Naive thymus-derived CD8-positive, alpha-beta T cell (primary cell): ENCODE measurements at regions not wholly inside any gene's neighbourhood (a gene's known extent, or its start where the extent isn't known, plus 50 kb on each side); places are given as distances from the start of the nearest gene placed in this dataset.
"Not testable (repeated sequence)": the region's sequence is repeated elsewhere in the genome, so short reads cannot be mapped to it uniquely, and the experiment has no call there.

Source experiments
- ATAC-seq, 2 donors: fragments of 150-1000 bp; cut with Tn5 transposase in 1 of 2; sonication (Bioruptor Pico), chemical (Tn5 transposase) in 1 of 2; 1 replicate in 1 of 2; 2 replicates in 1 of 2; pipeline ENCODE4 v1.10.0; 2021; ENCODE audit warnings: mild to moderate bottlenecking in 2 of 2, moderate library complexity in 2 of 2
- POLR2A ChIA-PET: fragments of 350-600 bp; sonication (Branson Sonifier 250); formaldehyde crosslinking; loops from one replicate; lab custom pipeline; 2021; ENCODE audit warnings: antibody characterized with exemption; lab: Charles Lee
- DNase-seq, 10 donors: peaks; one replicate each; pipeline versions ENCODE4 v3.0.0 to v3.0.0-alpha.2; 2020 to 2022
- H3K27ac Mint-ChIP-seq, 10 donors: one replicate each; pipeline ENCODE4 v1.8.0; 2020 to 2022; ENCODE audit warnings: mild to moderate bottlenecking in 10 of 10, mixed read lengths in 10 of 10, moderate library complexity in 4 of 10, inconsistent platforms in 1 of 10
- H3K27me3 Mint-ChIP-seq, 5 donors: one replicate each; pipeline ENCODE4 v1.8.0; 2021 to 2022; ENCODE audit warnings: mixed read lengths in 5 of 5
- H3K36me3 Mint-ChIP-seq, 3 donors: one replicate each; pipeline ENCODE4 v1.8.0; 2020 to 2022; ENCODE audit warnings: mixed read lengths in 3 of 3, mild to moderate bottlenecking in 2 of 3, inconsistent platforms in 1 of 3
- H3K4me1 Mint-ChIP-seq, 4 donors: one replicate each; pipeline ENCODE4 v1.8.0; 2021 to 2022; ENCODE audit warnings: mixed read lengths in 4 of 4
- H3K4me3 Mint-ChIP-seq, 10 donors: one replicate each; pipeline ENCODE4 v1.8.0; 2020 to 2022; ENCODE audit warnings: mild to moderate bottlenecking in 10 of 10, mixed read lengths in 10 of 10, moderate library complexity in 6 of 10, inconsistent platforms in 1 of 10
- H3K9me3 Mint-ChIP-seq, 9 donors: one replicate each; pipeline ENCODE4 v1.8.0; 2020 to 2022; ENCODE audit warnings: mixed read lengths in 9 of 9, mild to moderate bottlenecking in 3 of 9, inconsistent platforms in 1 of 9, moderate library complexity in 1 of 9

GRCh38 chr20:51277961-51278360 lies 255.1 kb upstream of the KCNG1 start:
- Mint-ChIP-seq H3K27ac (no peak overlapping the region), H3K9me3 (peaks cover 0 to 6% (median 0%) of the 10 kb centered on the region in 9 donors), H3K36me3 (peaks cover 0 to 2% (median 0%) of the 10 kb centered on the region in 3 donors), H3K4me1 (peaks cover 0 to 5% (median 2%) of the 10 kb centered on the region in 4 donors), H3K4me3 (no peak overlapping the region), H3K27me3 (peaks cover 5 to 52% (median 30%) of the 10 kb centered on the region in 5 donors)
- ATAC-seq (no peak), DNase-seq (no peak)
- POLR2A ChIA-PET = no interaction called here

GRCh38 chr20:51276296-51276695 lies 253.4 kb upstream of the KCNG1 start:
- no peak overlapping the region for H3K27ac Mint-ChIP-seq
- DNase-seq = no peak
- H3K4me1 Mint-ChIP-seq = peaks cover 0 to 5% (median 2%) of the 10 kb centered on the region in 4 donors
- peaks cover 5 to 67% (median 32%) of the 10 kb centered on the region in 5 donors for H3K27me3 Mint-ChIP-seq
- no peak for ATAC-seq
- no peaks in the 10 kb centered on the region for H3K36me3 Mint-ChIP-seq
- POLR2A ChIA-PET = no interaction called here
- peaks cover 0 to 6% (median 0%) of the 10 kb centered on the region in 9 donors for H3K9me3 Mint-ChIP-seq
- no peak overlapping the region for H3K4me3 Mint-ChIP-seq

GRCh38 chr20:51275826-51276225 lies 252.9 kb upstream of the KCNG1 start:
- ATAC-seq (no peak), DNase-seq (no peak)
- Mint-ChIP-seq H3K9me3 (peaks cover 0 to 6% (median 0%) of the 10 kb centered on the region in 9 donors), H3K4me1 (peaks cover 0 to 5% (median 2%) of the 10 kb centered on the region in 4 donors), H3K27me3 (peaks cover 5 to 72% (median 32%) of the 10 kb centered on the region in 5 donors), H3K36me3 (no peaks in the 10 kb centered on the region), H3K4me3 (no peak overlapping the region), H3K27ac (no peak overlapping the region)
- POLR2A ChIA-PET = no interaction called here

GRCh38 chr20:51275181-51275580 lies 252.3 kb upstream of the KCNG1 start:
- peaks cover 0 to 11% (median 0%) of the 10 kb centered on the region in 9 donors for H3K9me3 Mint-ChIP-seq
- H3K4me1 Mint-ChIP-seq = peaks cover 0 to 5% (median 2%) of the 10 kb centered on the region in 4 donors
- DNase-seq = no peak
- H3K36me3 Mint-ChIP-seq = peaks cover 0 to 5% (median 0%) of the 10 kb centered on the region in 3 donors
- POLR2A ChIA-PET = no interaction called here
- peaks cover 5 to 78% (median 35%) of the 10 kb centered on the region in 5 donors for H3K27me3 Mint-ChIP-seq
- ATAC-seq = no peak
- no peak overlapping the region for H3K27ac Mint-ChIP-seq
- H3K4me3 Mint-ChIP-seq = no peak overlapping the region

DNA sequence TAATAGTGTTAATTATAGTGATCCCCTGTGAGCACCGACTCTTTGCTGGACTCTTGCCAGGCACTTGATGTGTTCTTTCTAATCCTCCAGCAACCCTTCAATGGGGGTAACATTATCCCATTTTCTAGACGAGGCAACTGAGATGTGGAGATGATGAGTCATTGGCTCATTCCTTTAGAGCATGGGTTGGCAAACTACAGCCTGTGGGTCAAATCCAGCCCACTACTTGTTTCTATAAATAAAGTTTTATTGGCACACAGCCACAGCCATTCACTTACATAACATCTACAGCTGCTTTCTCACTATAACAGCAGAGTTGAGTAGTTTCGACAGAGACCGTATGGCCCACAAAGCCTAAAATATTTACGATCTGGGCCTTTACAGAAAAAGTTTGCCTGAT lies 249.5 kb upstream of the KCNG1 start:
- Mint-ChIP-seq H3K27ac (no peak overlapping the region), H3K4me1 (peaks cover 0 to 5% (median 2%) of the 10 kb centered on the region in 4 donors), H3K9me3 (peaks cover 0 to 23% (median 3%) of the 10 kb centered on the region in 9 donors), H3K4me3 (no peak overlapping the region), H3K27me3 (peaks cover 7 to 56% (median 21%) of the 10 kb centered on the region in 5 donors), H3K36me3 (peaks cover 0 to 11% (median 0%) of the 10 kb centered on the region in 3 donors)
- ATAC-seq (no peak), DNase-seq (no peak)
- POLR2A ChIA-PET = no interaction called here

DNA sequence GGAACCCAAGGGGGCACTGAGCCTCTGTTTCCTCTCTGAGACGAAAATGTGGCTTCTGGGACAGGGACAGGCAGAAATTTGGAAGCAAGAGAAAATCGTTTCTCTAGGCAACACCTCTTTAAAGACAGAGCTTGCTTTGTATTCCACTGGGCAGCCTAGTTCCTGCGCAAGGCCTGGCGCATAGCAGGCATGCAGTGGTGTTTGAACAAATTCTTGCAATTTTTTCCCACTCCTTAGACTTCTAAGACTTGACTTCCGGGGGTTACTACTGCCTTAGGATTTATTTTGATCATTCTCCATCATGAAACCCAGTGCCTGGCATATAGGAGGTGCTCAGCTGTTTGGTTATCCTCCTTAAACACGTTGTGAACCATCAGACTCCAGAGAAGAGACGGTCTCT lies 249.0 kb upstream of the KCNG1 start:
- no peak overlapping the region for H3K27ac Mint-ChIP-seq
- no peak for ATAC-seq
- H3K4me3 Mint-ChIP-seq = no peak overlapping the region
- peaks cover 0 to 11% (median 0%) of the 10 kb centered on the region in 3 donors for H3K36me3 Mint-ChIP-seq
- H3K4me1 Mint-ChIP-seq = peaks cover 0 to 5% (median 2%) of the 10 kb centered on the region in 4 donors
- peaks cover 7 to 51% (median 21%) of the 10 kb centered on the region in 5 donors for H3K27me3 Mint-ChIP-seq
- peaks cover 0 to 23% (median 3%) of the 10 kb centered on the region in 9 donors for H3K9me3 Mint-ChIP-seq
- DNase-seq = no peak
- POLR2A ChIA-PET = no interaction called here

- POLR2A ChIA-PET, H3K4me3 Mint-ChIP-seq, ATAC-seq, H3K4me1 Mint-ChIP-seq, DNase-seq, H3K27ac Mint-ChIP-seq: not testable (repeated sequence)
- Mint-ChIP-seq H3K36me3 (peaks cover 0 to 11% (median 0%) of the 10 kb centered on the region in 3 donors), H3K9me3 (peaks cover 0 to 29% (median 5%) of the 10 kb centered on the region in 9 donors), H3K27me3 (peaks cover 7 to 50% (median 26%) of the 10 kb centered on the region in 5 donors)
Measured at GRCh38 chr20:51271289-51271688, 248.4 kb upstream of the KCNG1 start.

- peaks cover 6 to 44% (median 17%) of the 10 kb centered on the region in 5 donors for H3K27me3 Mint-ChIP-seq
Measured at GRCh38 chr20:51269671-51270070, 246.8 kb upstream of the KCNG1 start.

DNA sequence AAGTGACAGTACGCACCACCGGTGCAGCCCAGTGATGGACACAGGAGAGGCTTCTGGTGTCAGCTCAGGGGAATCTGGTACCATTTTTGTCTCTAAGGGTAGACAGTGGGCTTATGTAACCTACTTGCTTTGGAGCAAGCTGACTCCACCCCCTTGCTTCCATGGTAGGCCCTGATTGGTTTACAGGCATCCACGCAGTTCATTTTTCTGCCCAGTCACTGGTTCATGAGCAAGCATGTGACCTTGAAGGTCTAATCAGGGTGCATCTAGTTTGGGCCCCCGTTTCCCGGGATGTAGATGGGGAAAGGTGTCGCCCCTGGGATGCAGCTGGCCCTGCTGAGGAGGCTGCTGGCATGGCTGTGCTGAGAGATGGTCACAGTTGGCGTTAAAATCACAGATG lies 244.8 kb upstream of the KCNG1 start:
- no peak for DNase-seq
- ATAC-seq = no peak
- H3K27ac Mint-ChIP-seq = no peak overlapping the region
- H3K4me1 Mint-ChIP-seq = no peaks in the 10 kb centered on the region
- POLR2A ChIA-PET = no interaction called here
- H3K27me3 Mint-ChIP-seq = peaks cover 6 to 42% (median 9%) of the 10 kb centered on the region in 5 donors
- H3K36me3 Mint-ChIP-seq = peaks cover 0 to 17% (median 0%) of the 10 kb centered on the region in 3 donors
- peaks cover 0 to 45% (median 11%) of the 10 kb centered on the region in 9 donors for H3K9me3 Mint-ChIP-seq
- H3K4me3 Mint-ChIP-seq = no peak overlapping the region

More at GRCh38 chr20:51269671-51270070, 246.8 kb upstream of the KCNG1 start:
- no peak for ATAC-seq
- DNase-seq = no peak
- H3K36me3 Mint-ChIP-seq = peaks cover 0 to 17% (median 0%) of the 10 kb centered on the region in 3 donors
- no peak overlapping the region for H3K27ac Mint-ChIP-seq
- peaks cover 0 to 2% (median 0%) of the 10 kb centered on the region in 4 donors for H3K4me1 Mint-ChIP-seq
- POLR2A ChIA-PET = no interaction called here
- peaks cover 0 to 43% (median 11%) of the 10 kb centered on the region in 9 donors for H3K9me3 Mint-ChIP-seq
- H3K4me3 Mint-ChIP-seq = no peak overlapping the region

DNA sequence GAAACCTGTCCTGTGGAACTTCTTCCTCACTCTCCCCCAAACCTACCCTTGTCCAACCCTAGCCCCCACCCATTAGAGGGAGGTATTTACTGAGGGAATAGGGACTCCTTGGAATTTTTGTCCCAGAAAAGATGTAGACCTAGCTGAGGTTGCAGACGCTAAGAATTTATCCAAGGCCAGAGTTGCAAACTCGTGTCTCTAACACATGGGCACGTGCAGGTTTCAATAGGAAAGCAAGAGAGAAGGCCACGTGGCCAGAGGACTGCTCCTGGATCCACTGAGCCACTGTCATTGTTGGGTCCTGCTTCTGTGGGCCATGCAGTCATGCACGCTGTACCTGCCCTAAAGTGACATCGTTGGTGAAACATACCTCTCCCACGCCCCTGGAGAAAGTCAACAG lies 243.4 kb upstream of the KCNG1 start:
- POLR2A ChIA-PET = no interaction called here
- Mint-ChIP-seq H3K27me3 (peaks cover 6 to 30% (median 9%) of the 10 kb centered on the region in 5 donors), H3K4me1 (no peaks in the 10 kb centered on the region), H3K4me3 (no peak overlapping the region), H3K36me3 (peaks cover 0 to 17% (median 0%) of the 10 kb centered on the region in 3 donors), H3K27ac (no peak overlapping the region), H3K9me3 (peaks cover 0 to 45% (median 11%) of the 10 kb centered on the region in 9 donors)
- no peak for ATAC-seq
- no peak for DNase-seq

- peaks cover 6 to 20% (median 9%) of the 10 kb centered on the region in 5 donors for H3K27me3 Mint-ChIP-seq
- peaks cover 0 to 42% (median 11%) of the 10 kb centered on the region in 9 donors for H3K9me3 Mint-ChIP-seq
- POLR2A ChIA-PET = no interaction called here
- no peak overlapping the region for H3K27ac Mint-ChIP-seq
- no peak overlapping the region for H3K4me3 Mint-ChIP-seq
- ATAC-seq (no peak), DNase-seq (no peak)
- peaks cover 0 to 14% (median 0%) of the 10 kb centered on the region in 3 donors for H3K36me3 Mint-ChIP-seq
- no peaks in the 10 kb centered on the region for H3K4me1 Mint-ChIP-seq
Measured at GRCh38 chr20:51265361-51265760, 242.5 kb upstream of the KCNG1 start.

GRCh38 chr20:51262240-51262639 lies 239.3 kb upstream of the KCNG1 start:
- Mint-ChIP-seq H3K36me3 (peaks cover 0 to 6% (median 0%) of the 10 kb centered on the region in 3 donors), H3K9me3 (peaks cover 0 to 22% (median 11%) of the 10 kb centered on the region in 9 donors), H3K4me3 (no peak overlapping the region), H3K4me1 (no peaks in the 10 kb centered on the region), H3K27ac (no peak overlapping the region), H3K27me3 (peaks cover 5 to 29% (median 12%) of the 10 kb centered on the region in 5 donors)
- no peak for DNase-seq
- POLR2A ChIA-PET = no interaction called here
- ATAC-seq = no peak

GRCh38 chr20:51259455-51259854 lies 236.5 kb upstream of the KCNG1 start:
- no peak overlapping the region for H3K27ac Mint-ChIP-seq
- peaks cover 0 to 1% (median 0%) of the 10 kb centered on the region in 9 donors for H3K9me3 Mint-ChIP-seq
- no peaks in the 10 kb centered on the region for H3K36me3 Mint-ChIP-seq
- no peak overlapping the region for H3K4me3 Mint-ChIP-seq
- ATAC-seq (no peak), DNase-seq (no peak)
- POLR2A ChIA-PET = no interaction called here
- H3K27me3 Mint-ChIP-seq = peaks cover 5 to 27% (median 9%) of the 10 kb centered on the region in 5 donors
- no peaks in the 10 kb centered on the region for H3K4me1 Mint-ChIP-seq
